Vagina (tissue), 2 donors: ENCODE measurements at regions not wholly inside any gene's neighbourhood (a gene's known extent, or its start where the extent isn't known, plus 50 kb on each side); places are given as distances from the start of the nearest gene placed in this dataset.

ENCODE experiments used
- DNase-seq, 2 donors: peaks; one replicate each; pipeline ENCODE4 v3.0.0-alpha.2; 2017; ENCODE audit errors: extremely low spot score in 2 of 2
- H3K27ac ChIP-seq: fragments of 200-600 bp; sonication (generic); one replicate; pipeline ENCODE4 v1.5.1; 2019
- H3K27me3 ChIP-seq: fragments of 200-600 bp; sonication (generic); one replicate; pipeline ENCODE4 v1.5.1; 2019
- H3K36me3 ChIP-seq, 2 donors: fragments of 200-600 bp; sonication (generic); one replicate each; pipeline ENCODE4 v1.5.1; 2017 to 2019
- H3K4me1 ChIP-seq: fragments of 200-600 bp; sonication (generic); one replicate; pipeline ENCODE4 v1.5.1; 2019
- H3K4me3 ChIP-seq, 2 donors: fragments of 200-600 bp; sonication (generic); 1 replicate in 1 of 2; 2 replicates in 1 of 2; pipeline ENCODE4 v1.5.1; 2016 to 2019
- H3K9me3 ChIP-seq: fragments of 200-600 bp; sonication (generic); one replicate; pipeline ENCODE4 v1.5.1; 2019
- POLR2A ChIP-seq, 2 donors: fragments of 450-650 bp; IDR thresholded peaks; one replicate each; pipeline ENCODE4 v1.6.1; 2017; ENCODE audit warnings: antibody characterized with exemption in 2 of 2, mild to moderate bottlenecking in 2 of 2, moderate library complexity in 2 of 2
- POLR2AphosphoS5 ChIP-seq, 2 donors: sonication (generic); formaldehyde crosslinking; IDR thresholded peaks; one replicate each; pipeline ENCODE4 v1.9.0; 2017; ENCODE audit warnings: antibody characterized with exemption in 2 of 2, mild to moderate bottlenecking in 2 of 2, low read depth in 1 of 2; ENCODE audit not compliant: insufficient read depth in 1 of 2
- intact Hi-C: fragments of 100-400 bp; cut with DNase I; formaldehyde crosslinking; loops from one replicate; pipeline ENCODE4 v1.15.1; 2023
- TF ChIP-seq, protein P1 (sequence below), 3 experiments: fragments of 450-650 bp in 2 of 3; fragments of 200-600 bp in 1 of 3; sonication (generic) in 1 of 3; IDR thresholded peaks; one replicate each; pipeline ENCODE4 v1.5.1; 2017 to 2019; ENCODE audit warnings: antibody characterized with exemption in 3 of 3, mild to moderate bottlenecking in 2 of 3, moderate library complexity in 2 of 3

DNA sequence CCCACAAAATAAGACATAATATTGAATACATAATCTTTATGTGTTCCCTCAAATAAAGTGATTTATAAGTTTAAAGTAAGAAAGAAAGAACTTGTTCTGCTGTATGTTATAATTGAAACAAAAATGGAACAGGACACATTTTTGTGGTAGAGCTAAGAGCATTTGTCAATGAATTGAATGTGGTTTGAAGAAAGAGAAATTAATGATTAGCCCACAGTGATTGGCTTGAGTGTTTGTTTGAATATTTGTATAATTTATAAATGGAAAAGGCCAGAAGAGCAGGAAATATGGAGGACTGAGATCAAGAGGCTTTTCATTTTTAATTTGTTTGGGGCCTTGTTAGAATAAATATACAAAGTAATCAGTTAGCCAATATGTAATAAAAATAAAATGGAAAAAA is 395.1 kb upstream of the CDH19 start:
- Histone ChIP-seq H3K4me1 (no peaks in the 10 kb centered on the region), H3K27ac (no peak overlapping the region), H3K9me3 (no peaks in the 10 kb centered on the region), H3K27me3 (no peaks in the 10 kb centered on the region), H3K4me3 (no peak overlapping the region), H3K36me3 (no peaks in the 10 kb centered on the region)
- intact Hi-C loops: no loop called here
- DNase-seq: no peak
- TF ChIP-seq POLR2A (IDR thresholded peaks at IDR 0.05) (no peak), POLR2AphosphoS5 (IDR thresholded peaks at IDR 0.05; ENCODE audit: insufficient read depth in 1 of 2, low read depth in 1 of 2) (no peak)
- TF ChIP-seq, protein P1, sequence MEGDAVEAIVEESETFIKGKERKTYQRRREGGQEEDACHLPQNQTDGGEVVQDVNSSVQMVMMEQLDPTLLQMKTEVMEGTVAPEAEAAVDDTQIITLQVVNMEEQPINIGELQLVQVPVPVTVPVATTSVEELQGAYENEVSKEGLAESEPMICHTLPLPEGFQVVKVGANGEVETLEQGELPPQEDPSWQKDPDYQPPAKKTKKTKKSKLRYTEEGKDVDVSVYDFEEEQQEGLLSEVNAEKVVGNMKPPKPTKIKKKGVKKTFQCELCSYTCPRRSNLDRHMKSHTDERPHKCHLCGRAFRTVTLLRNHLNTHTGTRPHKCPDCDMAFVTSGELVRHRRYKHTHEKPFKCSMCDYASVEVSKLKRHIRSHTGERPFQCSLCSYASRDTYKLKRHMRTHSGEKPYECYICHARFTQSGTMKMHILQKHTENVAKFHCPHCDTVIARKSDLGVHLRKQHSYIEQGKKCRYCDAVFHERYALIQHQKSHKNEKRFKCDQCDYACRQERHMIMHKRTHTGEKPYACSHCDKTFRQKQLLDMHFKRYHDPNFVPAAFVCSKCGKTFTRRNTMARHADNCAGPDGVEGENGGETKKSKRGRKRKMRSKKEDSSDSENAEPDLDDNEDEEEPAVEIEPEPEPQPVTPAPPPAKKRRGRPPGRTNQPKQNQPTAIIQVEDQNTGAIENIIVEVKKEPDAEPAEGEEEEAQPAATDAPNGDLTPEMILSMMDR (IDR thresholded peaks at IDR 0.05): no peak

DNA sequence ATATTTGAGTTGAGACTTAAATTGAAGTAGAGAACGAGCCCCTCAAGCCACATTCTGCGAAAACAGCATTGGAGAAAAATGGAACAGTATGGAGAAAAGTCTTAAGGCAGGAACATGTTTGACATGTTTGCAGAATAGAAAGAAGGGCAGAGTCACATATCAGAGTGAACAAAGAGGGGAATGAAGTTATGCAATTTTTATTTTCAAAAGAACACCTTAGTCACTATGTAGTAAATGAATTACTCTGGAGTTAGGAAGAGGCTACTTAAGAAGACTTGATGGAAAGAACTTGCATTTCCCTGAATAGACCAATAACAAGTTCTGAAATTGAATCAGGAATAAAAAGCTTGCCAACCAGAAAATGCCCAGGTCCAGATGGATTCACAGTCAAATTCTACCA is 391.4 kb upstream of the CDH19 start:
- Histone ChIP-seq H3K27me3 (no peaks in the 10 kb centered on the region), H3K36me3 (no peaks in the 10 kb centered on the region), H3K4me1 (no peaks in the 10 kb centered on the region), H3K4me3 (no peak overlapping the region), H3K27ac (no peak overlapping the region), H3K9me3 (no peaks in the 10 kb centered on the region)
- intact Hi-C loops: no loop called here
- no peak for DNase-seq
- TF ChIP-seq, protein P1 (IDR thresholded peaks at IDR 0.05): no peak
- no peak for TF ChIP-seq POLR2AphosphoS5 (IDR thresholded peaks at IDR 0.05; ENCODE audit: insufficient read depth in 1 of 2, low read depth in 1 of 2)

DNA sequence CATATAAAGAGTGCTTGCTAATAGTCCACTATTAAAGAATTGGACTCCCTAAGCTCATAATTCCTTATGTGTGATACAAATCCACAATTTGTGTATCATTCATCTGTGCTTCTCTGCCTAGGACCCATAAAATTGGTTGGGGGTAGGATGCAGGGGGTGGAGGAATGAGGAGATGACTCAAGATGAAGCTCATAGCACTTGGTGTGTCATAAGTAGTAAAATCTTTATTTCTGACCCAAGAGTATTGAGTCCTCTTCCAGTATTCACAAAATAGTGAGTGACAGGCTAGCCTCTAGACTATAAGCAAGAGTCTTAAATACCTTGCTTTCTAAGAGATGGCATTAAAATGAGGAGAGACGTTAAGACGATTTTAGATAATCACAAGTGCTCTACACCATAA is 390.9 kb upstream of the CDH19 start:
- H3K4me3 ChIP-seq: no peak overlapping the region
- DNase-seq: no peak
- no peak overlapping the region for H3K27ac ChIP-seq
- no peaks in the 10 kb centered on the region for H3K9me3 ChIP-seq
- intact Hi-C loops: no loop called here
- TF ChIP-seq POLR2AphosphoS5 (IDR thresholded peaks at IDR 0.05; ENCODE audit: insufficient read depth in 1 of 2, low read depth in 1 of 2) (no peak), POLR2A (IDR thresholded peaks at IDR 0.05) (no peak)
- TF ChIP-seq, protein P1 (IDR thresholded peaks at IDR 0.05): no peak
- H3K4me1 ChIP-seq: no peaks in the 10 kb centered on the region
- H3K36me3 ChIP-seq: no peaks in the 10 kb centered on the region
- H3K27me3 ChIP-seq: no peaks in the 10 kb centered on the region

DNA sequence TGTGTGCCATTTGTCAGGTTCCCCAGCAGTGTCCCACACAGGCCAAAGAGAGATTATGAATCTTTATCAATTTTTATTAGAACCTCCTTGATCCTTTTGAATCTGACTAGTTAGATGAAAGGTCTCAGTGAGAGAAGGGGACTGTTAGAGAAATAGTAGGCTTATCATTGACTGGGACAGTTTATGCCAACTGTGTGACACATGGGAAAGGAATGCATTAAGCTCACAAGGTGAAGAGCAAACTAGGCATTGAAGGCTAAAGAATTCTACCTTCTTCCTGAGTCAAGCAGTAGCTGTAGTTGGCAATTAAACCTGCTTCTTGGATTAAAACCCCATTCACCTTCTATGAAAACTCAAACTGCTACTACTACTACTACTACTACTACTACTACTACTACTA is 389.6 kb upstream of the CDH19 start:
- no peak overlapping the region for H3K4me3 ChIP-seq
- intact Hi-C loops: no loop called here

DNA sequence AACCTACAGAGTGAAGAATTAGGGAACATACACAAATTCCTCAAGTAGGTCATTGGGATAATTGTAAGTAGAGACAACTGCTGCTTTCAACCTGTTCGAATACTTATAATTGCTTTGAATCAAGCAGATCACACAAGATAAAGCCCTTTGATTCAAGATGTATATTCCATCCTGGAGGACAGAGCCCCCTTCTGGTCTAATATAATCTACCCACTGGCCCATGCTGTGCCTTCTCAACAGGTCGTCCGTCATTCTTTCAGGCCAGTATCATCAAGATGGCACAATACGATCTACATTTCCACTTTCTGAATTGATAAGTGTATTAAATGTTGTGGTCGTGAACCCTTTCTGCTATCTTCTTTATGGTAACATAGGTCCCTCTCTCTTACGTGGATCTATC is 387.0 kb upstream of the CDH19 start:
- Histone ChIP-seq H3K27ac (no peak overlapping the region), H3K4me3 (no peak overlapping the region), H3K36me3 (no peaks in the 10 kb centered on the region), H3K4me1 (no peaks in the 10 kb centered on the region), H3K9me3 (no peaks in the 10 kb centered on the region), H3K27me3 (no peaks in the 10 kb centered on the region)
- intact Hi-C loops: no loop called here
- no peak for DNase-seq
- no peak for TF ChIP-seq POLR2A (IDR thresholded peaks at IDR 0.05)
- TF ChIP-seq, protein P1 (IDR thresholded peaks at IDR 0.05): no peak

More for the DNA sequence above, 389.6 kb upstream of the CDH19 start:
- TF ChIP-seq POLR2A (IDR thresholded peaks at IDR 0.05): no peak
- no peak for TF ChIP-seq POLR2AphosphoS5 (IDR thresholded peaks at IDR 0.05; ENCODE audit: insufficient read depth in 1 of 2, low read depth in 1 of 2)
- TF ChIP-seq, protein P1 (IDR thresholded peaks at IDR 0.05): no peak
- no peak for DNase-seq
- H3K27me3 ChIP-seq: no peaks in the 10 kb centered on the region
- H3K36me3 ChIP-seq: no peaks in the 10 kb centered on the region
- H3K27ac ChIP-seq: no peak overlapping the region
- no peaks in the 10 kb centered on the region for H3K9me3 ChIP-seq
- no peaks in the 10 kb centered on the region for H3K4me1 ChIP-seq
